ENCODE measurements at regions not wholly inside any gene's neighbourhood (a gene's known extent, or its start where the extent isn't known, plus 50 kb on each side); places are given as distances from the start of the nearest gene placed in this dataset.

GRCh38 chr13:53207556-53207955, 178.9 kb downstream of the OLFM4 start:
- no peak for TF ChIP-seq CTCF (IDR thresholded peaks at IDR 0.05)
- DNase-seq (ENCODE audit: low spot score), result no peak
- Histone ChIP-seq H3K4me3 (no peak overlapping the region), H3K27ac (no peak overlapping the region)

- no peak overlapping the region for H3K4me3 ChIP-seq
- TF ChIP-seq CTCF (IDR thresholded peaks at IDR 0.05), result no peak
- H3K27ac ChIP-seq, result no peak overlapping the region
- DNase-seq (ENCODE audit: low spot score), result no peak
Measured at GRCh38 chr13:53214433-53214832, 185.8 kb downstream of the OLFM4 start.

- no peak for DNase-seq (ENCODE audit: low spot score)
- Histone ChIP-seq H3K27ac (no peak overlapping the region), H3K4me3 (no peak overlapping the region)
- TF ChIP-seq CTCF (IDR thresholded peaks at IDR 0.05), result no peak
Measured at GRCh38 chr13:53215563-53215962, 186.9 kb downstream of the OLFM4 start.

- Histone ChIP-seq H3K4me3 (no peak overlapping the region), H3K27ac (no peak overlapping the region)
- no peak for DNase-seq (ENCODE audit: low spot score)
- no peak for TF ChIP-seq CTCF (IDR thresholded peaks at IDR 0.05)
Measured at GRCh38 chr13:53216773-53217172, 188.2 kb downstream of the OLFM4 start.

- DNase-seq (ENCODE audit: low spot score), result no peak
- Histone ChIP-seq H3K27ac (no peak overlapping the region), H3K4me3 (no peak overlapping the region)
- TF ChIP-seq CTCF (IDR thresholded peaks at IDR 0.05), result no peak
Measured at GRCh38 chr13:53217194-53217593, 188.6 kb downstream of the OLFM4 start.

GRCh38 chr13:53220038-53220437, 191.4 kb downstream of the OLFM4 start:
- H3K4me3 ChIP-seq, result no peak overlapping the region
- no peak overlapping the region for H3K27ac ChIP-seq
- no peak for DNase-seq (ENCODE audit: low spot score)
- no peak for TF ChIP-seq CTCF (IDR thresholded peaks at IDR 0.05)

GRCh38 chr13:53237696-53238095, 209.1 kb downstream of the OLFM4 start:
- no peak for TF ChIP-seq CTCF (IDR thresholded peaks at IDR 0.05)
- DNase-seq (ENCODE audit: low spot score), result no peak
- no peak overlapping the region for H3K27ac ChIP-seq
- no peak overlapping the region for H3K4me3 ChIP-seq
